ENCODE measurements at regions not wholly inside any gene's neighbourhood (a gene's known extent, or its start where the extent isn't known, plus 50 kb on each side); places are given as distances from the start of the nearest gene placed in this dataset.

GRCh38 chr6:2468601-2468955 lies 223.2 kb upstream of the GMDS start:
- intact Hi-C loops (cut with micrococcal nuclease): no loop called here

DNA sequence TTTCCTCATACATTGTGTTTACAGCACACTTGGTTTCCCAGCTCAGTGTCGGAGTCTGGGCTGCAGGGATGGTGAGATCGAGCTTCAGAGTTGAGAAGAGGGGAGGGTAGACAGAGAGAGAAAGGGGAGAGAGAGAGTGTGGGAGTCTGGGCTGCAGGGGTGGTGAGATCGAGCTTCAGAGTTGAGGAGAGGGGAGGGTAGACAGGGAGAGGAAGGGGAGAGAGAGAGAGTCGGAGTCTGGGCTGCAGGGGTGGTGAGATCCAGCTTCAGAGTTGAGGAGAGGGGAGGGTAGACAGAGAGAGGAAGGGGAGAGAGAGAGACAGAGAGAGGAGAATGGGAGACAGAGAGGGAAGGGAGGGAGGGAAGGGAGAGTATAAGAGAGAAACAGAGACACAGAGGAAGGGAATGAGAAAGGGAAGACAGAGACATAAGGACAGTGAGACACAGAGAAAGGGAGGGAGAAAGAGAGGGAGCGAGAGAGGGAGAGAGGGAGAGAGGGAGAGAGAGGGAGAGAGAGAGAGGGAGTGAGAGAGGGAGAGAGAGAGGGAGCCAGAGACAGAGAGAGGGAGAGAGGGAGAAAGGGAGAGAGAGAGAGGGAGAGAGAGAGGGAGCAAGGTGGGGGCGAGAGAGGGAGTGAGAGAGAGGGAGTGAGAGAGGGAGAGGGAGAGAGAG lies 222.7 kb upstream of the GMDS start:
- intact Hi-C loops (cut with micrococcal nuclease): no loop called here

- intact Hi-C loops (cut with micrococcal nuclease): no loop called here
These were observed 219.9 kb upstream of the GMDS start for GRCh38 chr6:2465336-2465735.

GRCh38 chr6:2464641-2465040 lies 219.2 kb upstream of the GMDS start:
- intact Hi-C loops (cut with micrococcal nuclease): no loop called here

DNA sequence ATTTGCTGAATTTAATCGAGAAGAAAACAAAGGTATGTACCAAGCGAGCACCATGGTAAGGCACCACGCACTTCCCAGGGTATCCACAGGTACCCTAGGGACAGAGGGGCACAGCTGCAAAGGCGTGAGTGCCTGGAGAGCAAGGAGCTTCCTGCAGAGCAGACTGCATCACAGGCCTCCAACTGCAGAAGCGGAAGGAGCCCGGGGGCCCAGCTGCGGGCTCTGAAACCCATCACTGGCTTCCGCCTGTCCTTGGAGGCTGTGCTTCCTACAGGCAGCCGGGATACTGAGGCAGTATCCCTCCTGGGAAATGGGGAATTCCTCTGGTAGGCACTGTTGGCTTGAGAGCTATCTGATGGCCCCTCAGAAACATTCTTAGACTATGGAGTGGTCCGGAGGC lies 217.4 kb upstream of the GMDS start:
- intact Hi-C loops (cut with micrococcal nuclease): no loop called here

DNA sequence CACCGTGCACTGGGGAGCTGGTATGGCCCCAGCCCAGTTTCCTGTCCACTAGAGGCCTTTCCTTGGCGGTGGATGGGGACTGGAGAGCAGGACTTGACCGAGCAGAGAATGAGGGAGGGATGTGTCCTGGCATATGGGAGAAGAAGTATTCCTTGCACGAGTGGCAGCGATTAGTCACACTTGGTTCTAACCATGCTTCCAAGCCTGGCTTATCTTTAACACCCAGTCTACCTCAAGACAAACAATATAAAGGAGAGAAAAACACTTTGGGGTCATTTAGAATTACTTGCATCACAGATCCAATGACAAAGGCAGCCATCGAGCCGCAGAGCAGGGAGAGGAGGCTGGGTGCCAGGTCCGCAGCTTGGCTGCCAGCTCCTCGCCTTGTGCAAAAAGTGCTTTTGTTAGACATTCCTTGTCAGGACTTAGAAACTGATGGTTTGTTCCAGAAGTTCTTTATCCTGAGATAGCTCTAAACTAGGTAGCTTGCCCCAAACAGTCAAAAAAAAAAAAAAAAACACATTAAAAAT lies 214.9 kb upstream of the GMDS start:
- intact Hi-C loops (cut with micrococcal nuclease): no loop called here

DNA sequence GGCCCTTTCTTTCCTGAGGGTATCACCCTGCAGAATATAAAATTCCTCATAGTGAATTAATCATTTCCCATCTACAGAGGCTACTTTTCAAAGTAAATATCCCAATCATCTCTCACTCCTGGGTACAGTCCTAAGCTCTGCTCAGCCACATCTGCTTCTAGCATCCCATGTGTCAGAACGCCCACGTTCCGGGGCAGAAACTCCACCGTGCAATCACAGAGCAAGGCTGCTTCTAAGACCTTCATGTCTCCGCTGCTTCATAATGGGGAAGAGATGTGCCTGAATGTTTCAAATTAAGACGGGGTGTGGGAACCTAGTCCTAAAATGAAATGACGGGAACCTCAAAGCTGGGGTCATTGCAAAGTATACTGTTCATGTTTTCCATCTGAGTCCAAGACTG lies 208.8 kb upstream of the GMDS start:
- intact Hi-C loops (cut with micrococcal nuclease): no loop called here

GRCh38 chr6:2450546-2450945 lies 205.1 kb upstream of the GMDS start:
- intact Hi-C loops (cut with micrococcal nuclease): no loop called here

DNA sequence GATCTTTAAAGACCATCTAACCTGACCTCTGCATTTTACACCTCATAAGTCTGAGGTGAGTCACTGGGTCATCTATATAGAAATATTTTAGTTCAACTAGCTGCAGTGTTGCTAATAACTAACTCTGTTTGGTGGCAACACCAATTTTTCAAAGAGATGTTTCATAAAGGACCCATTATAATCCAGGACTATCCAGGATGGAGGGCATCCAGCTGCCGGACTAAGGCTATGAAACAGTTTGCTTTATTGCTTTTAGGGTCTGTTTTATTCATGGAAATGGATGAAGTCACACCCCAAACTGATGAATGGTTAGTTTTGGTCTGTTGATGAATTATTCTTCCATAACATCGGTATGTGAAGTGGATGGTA lies 204.2 kb upstream of the GMDS start:
- intact Hi-C loops (cut with micrococcal nuclease): loop anchor here (1.0 to 2.0 kb wide), 3 partner anchors 240 to 853 kb away; no protein-coding TSS in a partner anchor

DNA sequence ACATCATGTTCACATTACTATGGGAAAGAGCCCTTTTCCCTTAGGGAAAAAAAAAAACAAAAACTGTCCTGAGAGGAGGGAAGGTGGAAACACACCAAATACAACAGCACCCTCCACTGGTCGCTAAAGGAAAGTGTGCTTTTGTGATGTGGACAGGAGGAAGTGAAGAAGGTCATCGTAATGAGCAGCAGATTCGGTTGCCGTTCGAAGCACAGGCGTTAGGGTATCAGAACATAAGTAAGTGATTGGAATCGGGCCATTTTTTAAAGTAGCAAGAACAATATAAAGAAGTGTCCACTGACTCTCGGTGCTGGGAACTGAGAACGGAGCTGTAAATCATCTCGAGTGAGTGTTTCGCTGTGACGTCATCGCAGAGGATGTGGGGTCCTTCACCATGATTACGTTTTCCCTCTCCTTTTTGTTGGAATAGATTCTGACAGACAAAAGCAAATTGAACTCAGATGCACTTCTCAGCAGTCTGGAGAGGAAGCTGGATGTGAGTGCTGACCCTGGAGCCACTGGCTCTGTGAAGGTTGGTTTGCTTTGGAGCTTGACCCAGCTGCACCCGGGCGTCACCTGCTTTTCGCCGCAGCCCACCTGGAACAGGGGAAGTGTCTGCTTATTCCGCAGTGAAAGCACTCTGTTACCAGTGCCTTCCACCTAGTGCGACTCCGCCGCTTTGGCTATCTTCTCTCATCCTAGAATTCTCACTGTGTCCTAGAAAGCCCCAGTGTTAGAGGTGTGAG lies 203.6 kb upstream of the GMDS start:
- intact Hi-C loops (cut with micrococcal nuclease): loop anchor here (1.0 to 2.0 kb wide), 4 partner anchors 185 to 852 kb away; no protein-coding TSS in a partner anchor

- intact Hi-C loops (cut with micrococcal nuclease): loop anchor here (1.0 to 2.0 kb wide), 3 partner anchors 186 to 851 kb away; no protein-coding TSS in a partner anchor
These were observed 202.5 kb upstream of the GMDS start for GRCh38 chr6:2447931-2448330.

- intact Hi-C loops (cut with micrococcal nuclease): no loop called here
These were observed 202.0 kb upstream of the GMDS start for GRCh38 chr6:2447318-2447920.

DNA sequence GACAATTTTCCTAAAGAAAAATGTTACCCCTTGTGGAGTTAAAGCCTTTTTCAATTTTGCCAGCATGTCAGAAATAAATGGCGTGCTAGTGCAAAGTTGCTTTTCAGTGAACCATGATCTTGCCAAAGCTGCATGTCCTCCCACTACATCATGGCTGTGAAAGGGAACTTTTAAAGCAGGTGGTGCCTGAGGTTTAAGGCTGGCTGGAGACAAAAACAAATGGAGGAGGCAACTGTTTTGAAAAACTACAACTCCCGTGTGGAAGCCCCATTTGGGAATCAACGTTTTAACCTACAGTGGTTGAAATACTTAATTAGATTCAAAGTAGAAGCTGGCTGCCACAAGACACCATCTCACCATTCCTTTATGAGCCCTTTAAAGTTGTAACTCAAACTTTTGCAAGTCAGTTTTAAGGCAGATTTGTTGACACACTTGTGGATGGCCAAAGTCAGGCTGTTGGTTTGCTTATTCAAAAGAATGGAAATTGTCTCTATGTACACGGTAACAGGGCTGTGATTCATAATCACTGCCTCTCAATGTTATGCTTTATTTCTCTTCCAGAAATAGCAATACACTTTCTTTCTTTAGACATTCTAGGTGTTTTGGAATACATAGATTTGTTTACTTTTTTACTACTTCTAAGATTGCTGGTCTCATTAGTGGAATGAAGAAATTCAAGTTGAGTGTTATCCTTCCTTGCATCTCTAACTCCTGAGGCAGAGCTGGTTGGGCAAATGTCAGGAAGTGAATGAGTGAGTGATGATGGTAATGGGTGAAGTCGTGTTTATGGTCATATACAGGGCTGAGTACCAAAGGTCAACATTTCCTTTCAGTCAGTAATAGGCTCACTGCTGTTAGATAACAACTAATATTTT lies 196.4 kb upstream of the GMDS start:
- intact Hi-C loops (cut with micrococcal nuclease): no loop called here

GRCh38 chr6:2440516-2440915 lies 195.1 kb upstream of the GMDS start:
- intact Hi-C loops (cut with micrococcal nuclease): no loop called here

DNA sequence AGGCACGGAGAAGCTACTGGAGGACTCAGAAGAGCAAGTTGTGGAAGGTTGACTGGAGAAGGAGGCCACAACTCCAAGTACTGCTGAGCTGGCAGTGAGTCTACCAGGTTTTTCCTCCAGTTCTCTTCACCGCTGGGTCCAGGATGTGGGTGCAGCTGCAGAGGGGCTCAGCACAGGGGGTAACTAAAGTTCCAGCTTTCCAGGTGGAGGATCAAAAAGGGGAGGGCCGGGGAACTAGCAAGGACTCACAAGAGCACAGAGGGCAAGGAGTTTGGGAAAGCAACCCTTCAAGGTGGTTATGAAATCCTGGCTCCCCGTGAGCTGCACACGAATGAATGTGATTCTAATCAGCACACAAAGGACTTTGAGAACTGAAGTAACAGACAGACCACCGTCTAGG lies 194.2 kb upstream of the GMDS start:
- intact Hi-C loops (cut with micrococcal nuclease): no loop called here

- intact Hi-C loops (cut with micrococcal nuclease): no loop called here
These were observed 193.7 kb upstream of the GMDS start for GRCh38 chr6:2439082-2439481.

DNA sequence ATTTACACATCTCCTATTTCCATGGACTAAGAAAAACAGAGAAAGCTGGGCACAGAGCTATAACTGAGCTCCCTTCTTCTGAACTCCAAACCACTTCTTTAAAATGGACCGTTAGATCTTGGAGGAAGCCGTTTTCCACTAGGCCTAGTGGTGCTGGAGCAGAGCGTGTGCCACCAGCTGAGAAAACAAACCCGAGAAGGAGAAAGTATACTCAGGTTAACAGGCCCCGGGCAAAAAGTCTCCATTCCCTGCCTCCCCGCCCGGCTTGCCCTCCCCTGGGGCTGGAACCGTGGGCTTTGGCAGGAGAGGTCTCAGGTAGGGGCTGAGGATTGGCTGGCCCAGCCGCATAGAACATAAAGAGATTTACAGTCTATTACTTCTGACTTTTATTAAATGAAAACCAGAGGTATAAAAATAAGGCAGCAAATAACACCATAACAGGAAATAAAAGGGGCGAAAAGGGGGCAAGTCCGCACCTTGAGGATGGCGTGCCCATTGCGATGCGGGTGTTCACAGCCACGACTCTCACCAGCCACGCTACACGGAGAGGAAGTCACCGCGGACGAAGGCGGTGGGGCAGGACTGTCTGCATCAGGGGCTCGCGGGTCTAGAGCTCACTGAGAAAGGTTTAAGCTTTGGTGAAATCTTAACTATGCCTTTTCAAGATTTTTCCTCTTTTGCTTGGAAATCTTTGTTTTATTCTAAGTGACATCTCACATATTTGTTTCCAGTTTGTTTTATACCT lies 191.2 kb upstream of the GMDS start:
- intact Hi-C loops (cut with micrococcal nuclease): no loop called here

- intact Hi-C loops (cut with micrococcal nuclease): no loop called here
These were observed 189.9 kb upstream of the GMDS start for GRCh38 chr6:2435323-2435722.

DNA sequence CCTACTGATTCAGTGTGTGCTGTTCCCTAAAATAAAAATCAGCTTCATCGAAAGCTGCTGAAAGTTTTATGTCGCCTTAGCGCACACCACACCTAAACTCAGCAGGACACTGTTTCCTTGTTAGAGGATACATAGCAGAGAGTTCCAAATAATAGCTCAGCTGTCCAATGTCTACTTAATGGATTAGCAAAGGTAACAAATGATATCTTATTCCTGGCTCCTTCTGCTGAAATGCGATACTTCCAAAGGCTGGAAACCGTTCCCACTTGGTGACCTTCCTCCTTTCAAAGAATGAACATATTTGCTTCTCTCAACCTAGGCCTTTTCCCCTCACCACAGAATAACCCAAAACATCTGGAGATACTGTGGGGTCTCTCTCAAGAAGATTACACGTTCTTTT lies 189.5 kb upstream of the GMDS start:
- intact Hi-C loops (cut with micrococcal nuclease): no loop called here

GRCh38 chr6:2434116-2434515 lies 188.7 kb upstream of the GMDS start:
- intact Hi-C loops (cut with micrococcal nuclease): no loop called here

DNA sequence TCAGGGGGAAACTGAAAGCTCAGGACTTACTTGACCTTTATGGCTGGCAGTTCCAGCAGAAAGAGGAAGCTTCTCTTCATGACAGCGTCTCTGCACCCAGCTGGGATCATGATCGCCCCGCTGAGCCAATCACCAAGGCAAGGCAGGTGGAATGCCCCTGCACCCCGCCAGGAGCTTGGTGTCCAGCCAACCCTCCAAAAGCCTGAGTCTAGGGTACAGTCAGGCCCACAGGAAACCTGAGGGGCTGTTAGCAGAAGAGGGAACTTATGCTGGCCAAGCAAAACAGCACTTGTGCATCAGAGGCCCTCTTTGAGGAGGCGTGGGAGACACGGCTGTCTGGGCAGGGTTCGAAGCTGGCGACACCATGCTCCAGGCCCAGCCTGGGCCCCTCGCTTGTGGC lies 188.3 kb upstream of the GMDS start:
- intact Hi-C loops (cut with micrococcal nuclease): no loop called here

Data from T-helper 1 cell treated with Interleukin-12 subunit alpha and Interleukin-12 subunit beta and Interleukin-4 antibody, amounts not matched to agents 30 ng/mL and 1 ng/mL, for 36 hours (primary cell).